ENCODE measurements at regions not wholly inside any gene's neighbourhood (a gene's known extent, or its start where the extent isn't known, plus 50 kb on each side); places are given as distances from the start of the nearest gene placed in this dataset.

GRCh38 chr7:67753891-67754290 lies 757.3 kb downstream of the TYW1 start:
- no peak for TF ChIP-seq CTCF (IDR thresholded peaks at IDR 0.05; ENCODE audit: insufficient read depth, low read length, missing control alignments)
- no peak for DNase-seq (ENCODE audit: low read depth, low spot score)
- ChIA-PET CTCF (no interaction called here), POLR2A (no interaction called here)
- no peak overlapping the region for H3K4me3 ChIP-seq (ENCODE audit: low read depth, low read length)

- TF ChIP-seq CTCF (IDR thresholded peaks at IDR 0.05; ENCODE audit: insufficient read depth, low read length, missing control alignments) = no peak
- H3K4me3 ChIP-seq (ENCODE audit: low read depth, low read length) = no peak overlapping the region
- POLR2A ChIA-PET = no interaction called here
- CTCF ChIA-PET = no interaction called here
- no peak for DNase-seq (ENCODE audit: low read depth, low spot score)
Observed at GRCh38 chr7:67754651-67755050, 758.0 kb downstream of the TYW1 start.

DNA sequence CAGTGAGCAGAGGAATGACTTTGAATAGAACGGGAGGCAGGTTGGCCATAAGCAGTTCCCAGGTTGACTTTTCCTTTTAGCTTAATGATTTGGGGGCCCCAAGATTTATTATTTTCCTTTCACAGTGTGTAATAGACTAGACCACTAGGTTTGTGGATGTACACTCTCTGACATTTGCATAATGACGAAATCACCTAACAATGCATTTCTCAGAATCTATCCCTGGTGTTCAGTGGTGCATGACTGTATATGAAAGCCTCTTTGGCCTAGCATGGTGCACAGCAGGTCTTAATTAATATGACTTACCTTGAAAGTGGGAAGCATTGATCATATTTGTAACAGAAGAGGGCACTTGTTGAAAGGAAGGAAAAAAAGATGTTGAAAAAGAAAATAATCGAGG lies 761.9 kb downstream of the TYW1 start:
- DNase-seq (ENCODE audit: low read depth, low spot score) = no peak
- no peak for TF ChIP-seq CTCF (IDR thresholded peaks at IDR 0.05; ENCODE audit: insufficient read depth, low read length, missing control alignments)
- POLR2A ChIA-PET = no interaction called here
- no peak overlapping the region for H3K4me3 ChIP-seq (ENCODE audit: low read depth, low read length)
- CTCF ChIA-PET = no interaction called here

DNA sequence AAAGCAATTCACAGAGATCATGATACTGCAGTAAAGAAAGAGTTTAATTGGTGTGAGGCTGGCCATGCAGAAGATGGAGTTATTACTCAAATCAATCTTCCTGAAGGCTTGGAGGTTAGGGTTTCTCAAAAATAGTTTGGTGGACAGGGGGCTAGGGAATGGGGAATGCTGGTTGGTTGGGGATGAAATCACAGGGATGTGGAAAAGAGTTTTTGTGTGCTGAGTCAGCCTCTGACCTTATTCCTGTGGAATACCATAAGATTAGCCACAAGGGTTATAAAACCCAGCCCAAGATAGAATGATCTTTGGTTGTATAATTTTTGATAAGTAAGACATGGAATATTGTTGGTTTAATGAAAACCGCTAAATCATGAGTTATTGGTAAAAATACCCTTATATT lies 764.3 kb downstream of the TYW1 start:
- no peak for TF ChIP-seq CTCF (IDR thresholded peaks at IDR 0.05; ENCODE audit: insufficient read depth, low read length, missing control alignments)
- DNase-seq (ENCODE audit: low read depth, low spot score) = no peak
- POLR2A ChIA-PET = no interaction called here
- no peak overlapping the region for H3K4me3 ChIP-seq (ENCODE audit: low read depth, low read length)
- CTCF ChIA-PET = no interaction called here

DNA sequence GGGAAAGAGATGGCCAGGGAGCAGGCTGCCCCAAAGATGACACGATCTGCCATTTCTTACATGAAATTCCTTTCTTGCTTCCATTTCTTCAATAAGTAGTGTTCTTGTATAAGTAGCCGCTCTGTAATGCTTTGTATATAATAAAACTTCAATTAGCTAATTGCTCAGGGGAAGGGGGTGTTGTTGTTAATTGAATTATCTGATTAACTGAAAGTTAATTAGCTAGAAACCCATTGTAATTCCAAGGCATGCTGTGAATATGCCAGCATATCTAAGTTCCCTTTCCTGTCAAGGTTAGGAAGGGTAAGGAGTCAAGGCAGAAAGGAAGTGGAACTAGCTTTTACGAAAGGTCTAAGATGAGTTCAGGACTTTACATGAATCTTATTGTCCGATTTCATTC lies 765.9 kb downstream of the TYW1 start:
- H3K4me3 ChIP-seq (ENCODE audit: low read depth, low read length) = no peak overlapping the region
- no peak for TF ChIP-seq CTCF (IDR thresholded peaks at IDR 0.05; ENCODE audit: insufficient read depth, low read length, missing control alignments)
- ChIA-PET POLR2A (no interaction called here), CTCF (no interaction called here)
- DNase-seq (ENCODE audit: low read depth, low spot score) = no peak

- no peak for TF ChIP-seq CTCF (IDR thresholded peaks at IDR 0.05; ENCODE audit: insufficient read depth, low read length, missing control alignments)
- CTCF ChIA-PET = no interaction called here
Observed at GRCh38 chr7:67764289-67764688, 767.7 kb downstream of the TYW1 start.

More at GRCh38 chr7:67764289-67764688, 767.7 kb downstream of the TYW1 start:
- H3K4me3 ChIP-seq (ENCODE audit: low read depth, low read length) = no peak overlapping the region
- DNase-seq (ENCODE audit: low read depth, low spot score) = no peak
- POLR2A ChIA-PET = no interaction called here
